ENCODE measurements at regions not wholly inside any gene's neighbourhood (a gene's known extent, or its start where the extent isn't known, plus 50 kb on each side); places are given as distances from the start of the nearest gene placed in this dataset.

DNA sequence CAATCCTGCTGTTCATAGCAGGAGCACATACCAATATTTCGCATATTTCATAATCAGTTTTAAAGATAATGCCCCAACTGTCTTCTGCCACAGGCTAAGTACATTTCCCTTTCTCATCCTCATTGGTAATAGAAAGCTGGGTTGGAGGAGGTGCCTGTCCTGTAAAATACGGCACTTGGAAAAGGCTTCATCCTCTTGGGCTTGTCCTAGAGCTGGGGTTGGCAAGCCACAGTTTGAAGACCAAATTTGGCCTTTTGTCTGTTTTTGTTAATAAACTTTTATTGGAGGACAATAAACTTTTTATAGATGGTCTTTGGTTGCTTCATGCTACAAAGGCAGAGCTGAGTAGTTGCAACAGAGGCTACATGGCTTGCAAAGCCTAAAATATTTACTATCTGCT lies 997.8 kb upstream of the CDH18 start:
- TF ChIP-seq, protein P1, sequence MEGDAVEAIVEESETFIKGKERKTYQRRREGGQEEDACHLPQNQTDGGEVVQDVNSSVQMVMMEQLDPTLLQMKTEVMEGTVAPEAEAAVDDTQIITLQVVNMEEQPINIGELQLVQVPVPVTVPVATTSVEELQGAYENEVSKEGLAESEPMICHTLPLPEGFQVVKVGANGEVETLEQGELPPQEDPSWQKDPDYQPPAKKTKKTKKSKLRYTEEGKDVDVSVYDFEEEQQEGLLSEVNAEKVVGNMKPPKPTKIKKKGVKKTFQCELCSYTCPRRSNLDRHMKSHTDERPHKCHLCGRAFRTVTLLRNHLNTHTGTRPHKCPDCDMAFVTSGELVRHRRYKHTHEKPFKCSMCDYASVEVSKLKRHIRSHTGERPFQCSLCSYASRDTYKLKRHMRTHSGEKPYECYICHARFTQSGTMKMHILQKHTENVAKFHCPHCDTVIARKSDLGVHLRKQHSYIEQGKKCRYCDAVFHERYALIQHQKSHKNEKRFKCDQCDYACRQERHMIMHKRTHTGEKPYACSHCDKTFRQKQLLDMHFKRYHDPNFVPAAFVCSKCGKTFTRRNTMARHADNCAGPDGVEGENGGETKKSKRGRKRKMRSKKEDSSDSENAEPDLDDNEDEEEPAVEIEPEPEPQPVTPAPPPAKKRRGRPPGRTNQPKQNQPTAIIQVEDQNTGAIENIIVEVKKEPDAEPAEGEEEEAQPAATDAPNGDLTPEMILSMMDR (conservative IDR thresholded peaks at IDR 0.05; ENCODE audit: low read depth, low read length) = no peak
- TF ChIP-seq EZH2 (IDR thresholded peaks at IDR 0.05; ENCODE audit: borderline replicate concordance, low read depth, low read length, poor library complexity, severe bottlenecking) = no peak

Measured in A673 (cell line).